Suprapubic skin (tissue), 3 donors: ENCODE measurements at regions not wholly inside any gene's neighbourhood (a gene's known extent, or its start where the extent isn't known, plus 50 kb on each side); places are given as distances from the start of the nearest gene placed in this dataset.

Experiments
- POLR2A ChIP-seq, 2 donors: fragments of 450-650 bp; IDR thresholded peaks; one replicate each; pipeline ENCODE4 v1.6.1; 2017; ENCODE audit warnings: antibody characterized with exemption in 2 of 2, mild to moderate bottlenecking in 2 of 2, moderate library complexity in 2 of 2
- TF ChIP-seq, protein P1 (sequence below), 2 donors: fragments of 200-600 bp in 1 of 2; fragments of 450-650 bp in 1 of 2; sonication (generic) in 1 of 2; IDR thresholded peaks; one replicate each; pipeline ENCODE4 v1.5.1; 2016 to 2019; ENCODE audit warnings: antibody characterized with exemption in 2 of 2, mild to moderate bottlenecking in 1 of 2, moderate library complexity in 1 of 2

DNA sequence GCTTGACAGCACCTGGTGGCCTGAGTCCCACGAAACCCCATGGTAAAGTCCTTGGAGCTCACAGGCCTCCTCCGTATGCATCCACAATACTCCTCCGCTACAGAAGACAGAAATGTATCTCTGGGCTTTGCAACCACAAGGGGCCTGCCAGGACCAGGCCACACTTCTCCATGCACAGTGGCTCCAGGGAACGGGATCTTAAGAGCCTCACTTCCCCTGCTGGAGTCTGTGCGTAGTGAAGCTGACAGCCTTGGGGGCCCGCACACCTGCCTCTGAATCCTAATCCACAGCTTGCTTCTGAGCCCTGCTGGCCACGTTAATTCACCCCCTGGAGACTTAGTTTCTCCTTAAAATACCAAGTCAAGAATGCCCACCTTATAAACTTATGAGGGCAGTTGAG is 125.7 kb downstream of the COPRS start:
- TF ChIP-seq, protein P1, sequence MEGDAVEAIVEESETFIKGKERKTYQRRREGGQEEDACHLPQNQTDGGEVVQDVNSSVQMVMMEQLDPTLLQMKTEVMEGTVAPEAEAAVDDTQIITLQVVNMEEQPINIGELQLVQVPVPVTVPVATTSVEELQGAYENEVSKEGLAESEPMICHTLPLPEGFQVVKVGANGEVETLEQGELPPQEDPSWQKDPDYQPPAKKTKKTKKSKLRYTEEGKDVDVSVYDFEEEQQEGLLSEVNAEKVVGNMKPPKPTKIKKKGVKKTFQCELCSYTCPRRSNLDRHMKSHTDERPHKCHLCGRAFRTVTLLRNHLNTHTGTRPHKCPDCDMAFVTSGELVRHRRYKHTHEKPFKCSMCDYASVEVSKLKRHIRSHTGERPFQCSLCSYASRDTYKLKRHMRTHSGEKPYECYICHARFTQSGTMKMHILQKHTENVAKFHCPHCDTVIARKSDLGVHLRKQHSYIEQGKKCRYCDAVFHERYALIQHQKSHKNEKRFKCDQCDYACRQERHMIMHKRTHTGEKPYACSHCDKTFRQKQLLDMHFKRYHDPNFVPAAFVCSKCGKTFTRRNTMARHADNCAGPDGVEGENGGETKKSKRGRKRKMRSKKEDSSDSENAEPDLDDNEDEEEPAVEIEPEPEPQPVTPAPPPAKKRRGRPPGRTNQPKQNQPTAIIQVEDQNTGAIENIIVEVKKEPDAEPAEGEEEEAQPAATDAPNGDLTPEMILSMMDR (IDR thresholded peaks at IDR 0.05): no peak
- no peak for TF ChIP-seq POLR2A (IDR thresholded peaks at IDR 0.05)
